SU-DHL-6 (cell line): ENCODE measurements at regions not wholly inside any gene's neighbourhood (a gene's known extent, or its start where the extent isn't known, plus 50 kb on each side); places are given as distances from the start of the nearest gene placed in this dataset.

Source experiments
- H2AFZ ChIP-seq: fragments of 200-600 bp; sonication (generic); 2 replicates; pipeline ENCODE4 v1.6.1; 2014; ENCODE audit warnings: low read depth, mild to moderate bottlenecking, moderate library complexity, mixed read lengths, antibody characterized with exemption, low read length; ENCODE audit not compliant: severe bottlenecking
- H3F3A ChIP-seq: fragments of 200-600 bp; shearing (Covaris generic); 2 replicates; pipeline ENCODE4 v1.6.0; 2016; ENCODE audit warnings: antibody characterized with exemption, mild to moderate bottlenecking; ENCODE audit not compliant: insufficient read depth
- H3K27ac ChIP-seq: fragments of 200-600 bp; sonication (generic); 2 replicates; pipeline ENCODE4 v1.5.1; 2016; ENCODE audit warnings: low read depth, mild to moderate bottlenecking, low read length, moderate library complexity, mixed read lengths
- H3K27me3 ChIP-seq: fragments of 200-600 bp; sonication (generic), shearing (Covaris generic); 2 replicates; pipeline ENCODE4 v1.6.0; 2014; ENCODE audit warnings: mild to moderate bottlenecking, low read length
- H3K36me3 ChIP-seq: fragments of 200-600 bp; sonication (generic); 2 replicates; pipeline ENCODE4 v1.6.1; 2014; ENCODE audit warnings: mild to moderate bottlenecking, low read length, mixed read lengths
- H3K4me2 ChIP-seq: fragments of 300-600, 200-600 bp; shearing (Covaris generic), sonication (generic); 2 replicates; pipeline ENCODE4 v1.6.0; 2014; ENCODE audit warnings: low read length, low read depth, mild to moderate bottlenecking; ENCODE audit not compliant: poor library complexity, severe bottlenecking
- H3K4me3 ChIP-seq: fragments of 200-600 bp; sonication (generic); 2 replicates; pipeline ENCODE4 v1.5.1; 2014; ENCODE audit warnings: antibody characterized with exemption, low read length, mild to moderate bottlenecking, mixed read lengths; ENCODE audit not compliant: insufficient read depth, poor library complexity, severe bottlenecking
- H3K79me2 ChIP-seq: fragments of 200-600 bp; sonication (generic); 2 replicates; pipeline ENCODE4 v1.6.1; 2014; ENCODE audit warnings: mild to moderate bottlenecking, low read length, moderate library complexity; ENCODE audit not compliant: insufficient read depth
- H3K9ac ChIP-seq: fragments of 200-600 bp; sonication (generic); 2 replicates; pipeline ENCODE4 v1.7.0; 2014; ENCODE audit warnings: mild to moderate bottlenecking, low read length
- H3K9me2 ChIP-seq: fragments of 200-600 bp; sonication (generic); replicated peaks from 2 replicates; pipeline ENCODE4 v1.6.1; 2014; ENCODE audit warnings: low read length; ENCODE audit not compliant: insufficient read depth
- H3K9me3 ChIP-seq: fragments of 200-600 bp; sonication (generic); 2 replicates; pipeline ENCODE4 v1.6.1; 2014; ENCODE audit warnings: low read length, mixed read lengths; ENCODE audit not compliant: insufficient read depth
- H4K20me1 ChIP-seq: fragments of 200-600 bp; sonication (generic); 2 replicates; pipeline ENCODE4 v1.6.1; 2014; ENCODE audit warnings: low read depth, mild to moderate bottlenecking, antibody characterized with exemption, low read length, moderate library complexity, mixed read lengths
- EZH2phosphoT487 ChIP-seq: fragments of 200-600 bp; sonication (generic), shearing (Covaris generic); conservative IDR thresholded peaks from 2 replicates; pipeline ENCODE4 v1.6.1; 2018; ENCODE audit warnings: mild to moderate bottlenecking, antibody characterized with exemption, low read length, moderate library complexity, mixed read lengths
- TF ChIP-seq, protein P1 (sequence below): fragments of 200-600 bp; sonication (generic); IDR thresholded peaks from one replicate; pipeline ENCODE4 v1.5.1; 2017; ENCODE audit warnings: antibody characterized with exemption, mild to moderate bottlenecking, low read length, moderate library complexity; ENCODE audit not compliant: insufficient read depth, poor library complexity, severe bottlenecking

DNA sequence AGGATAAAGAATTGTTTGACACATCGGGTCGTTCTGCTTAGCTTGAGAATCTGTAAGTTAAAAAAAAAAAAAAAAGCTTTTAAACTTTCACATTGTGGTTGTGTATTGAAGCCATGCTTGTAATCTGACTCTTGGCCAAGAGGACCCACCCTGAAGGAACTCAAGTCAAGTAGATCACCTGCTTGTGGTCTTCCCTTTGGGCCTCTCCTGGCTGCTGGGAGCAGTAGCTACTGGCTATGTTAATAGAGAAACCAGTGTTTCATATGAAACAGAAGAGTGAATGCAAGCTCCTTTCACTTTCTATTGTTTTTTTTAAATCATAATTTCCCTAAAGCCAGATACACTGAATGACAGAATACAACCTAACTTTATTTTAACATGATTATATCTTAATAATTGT is 402.4 kb upstream of the NDST4 start:
- H3K9me3 ChIP-seq: no peaks in the 10 kb centered on the region
- H3K27ac ChIP-seq: no peak overlapping the region
- no peak for TF ChIP-seq EZH2phosphoT487
- TF ChIP-seq, protein P1, sequence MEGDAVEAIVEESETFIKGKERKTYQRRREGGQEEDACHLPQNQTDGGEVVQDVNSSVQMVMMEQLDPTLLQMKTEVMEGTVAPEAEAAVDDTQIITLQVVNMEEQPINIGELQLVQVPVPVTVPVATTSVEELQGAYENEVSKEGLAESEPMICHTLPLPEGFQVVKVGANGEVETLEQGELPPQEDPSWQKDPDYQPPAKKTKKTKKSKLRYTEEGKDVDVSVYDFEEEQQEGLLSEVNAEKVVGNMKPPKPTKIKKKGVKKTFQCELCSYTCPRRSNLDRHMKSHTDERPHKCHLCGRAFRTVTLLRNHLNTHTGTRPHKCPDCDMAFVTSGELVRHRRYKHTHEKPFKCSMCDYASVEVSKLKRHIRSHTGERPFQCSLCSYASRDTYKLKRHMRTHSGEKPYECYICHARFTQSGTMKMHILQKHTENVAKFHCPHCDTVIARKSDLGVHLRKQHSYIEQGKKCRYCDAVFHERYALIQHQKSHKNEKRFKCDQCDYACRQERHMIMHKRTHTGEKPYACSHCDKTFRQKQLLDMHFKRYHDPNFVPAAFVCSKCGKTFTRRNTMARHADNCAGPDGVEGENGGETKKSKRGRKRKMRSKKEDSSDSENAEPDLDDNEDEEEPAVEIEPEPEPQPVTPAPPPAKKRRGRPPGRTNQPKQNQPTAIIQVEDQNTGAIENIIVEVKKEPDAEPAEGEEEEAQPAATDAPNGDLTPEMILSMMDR: no peak
- no peaks in the 10 kb centered on the region for H3F3A ChIP-seq
- H3K9me2 ChIP-seq: no peaks in the 10 kb centered on the region
- H3K4me2 ChIP-seq: no peak overlapping the region
- H3K9ac ChIP-seq: no peak overlapping the region
- no peaks in the 10 kb centered on the region for H3K79me2 ChIP-seq
- H3K27me3 ChIP-seq: no peaks in the 10 kb centered on the region
- H2AFZ ChIP-seq: no peak overlapping the region
- no peaks in the 10 kb centered on the region for H4K20me1 ChIP-seq
- H3K4me3 ChIP-seq: no peak overlapping the region
- no peaks in the 10 kb centered on the region for H3K36me3 ChIP-seq

DNA sequence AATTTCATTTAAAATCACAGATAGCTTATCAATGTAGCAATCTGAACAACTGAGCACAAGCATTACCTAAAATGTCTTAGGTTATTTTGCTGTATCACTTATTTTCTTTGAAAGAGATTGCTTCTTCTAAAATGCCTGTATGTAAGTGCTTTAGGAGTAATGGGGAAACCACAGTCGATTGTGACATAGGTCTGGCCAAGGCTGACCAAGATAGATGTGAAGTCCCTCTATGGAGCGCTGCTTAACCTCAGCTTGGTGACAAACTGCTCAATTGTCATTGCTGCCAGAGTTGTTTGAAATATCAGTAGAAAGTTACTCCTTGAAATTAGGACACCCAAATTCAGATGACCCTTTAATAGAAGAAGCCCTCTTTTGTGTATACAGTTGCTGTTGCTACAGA is 401.9 kb upstream of the NDST4 start:
- H3K36me3 ChIP-seq: no peaks in the 10 kb centered on the region
- no peaks in the 10 kb centered on the region for H3K79me2 ChIP-seq
- H4K20me1 ChIP-seq: no peaks in the 10 kb centered on the region
- TF ChIP-seq EZH2phosphoT487: no peak
- TF ChIP-seq, protein P1: no peak
- H3K4me3 ChIP-seq: no peak overlapping the region
- no peaks in the 10 kb centered on the region for H3K9me3 ChIP-seq
- no peak overlapping the region for H3K27ac ChIP-seq
- no peaks in the 10 kb centered on the region for H3K27me3 ChIP-seq
- H3K4me2 ChIP-seq: no peak overlapping the region
- no peak overlapping the region for H2AFZ ChIP-seq
- H3K9me2 ChIP-seq: no peaks in the 10 kb centered on the region
- H3F3A ChIP-seq: no peaks in the 10 kb centered on the region
- no peak overlapping the region for H3K9ac ChIP-seq

DNA sequence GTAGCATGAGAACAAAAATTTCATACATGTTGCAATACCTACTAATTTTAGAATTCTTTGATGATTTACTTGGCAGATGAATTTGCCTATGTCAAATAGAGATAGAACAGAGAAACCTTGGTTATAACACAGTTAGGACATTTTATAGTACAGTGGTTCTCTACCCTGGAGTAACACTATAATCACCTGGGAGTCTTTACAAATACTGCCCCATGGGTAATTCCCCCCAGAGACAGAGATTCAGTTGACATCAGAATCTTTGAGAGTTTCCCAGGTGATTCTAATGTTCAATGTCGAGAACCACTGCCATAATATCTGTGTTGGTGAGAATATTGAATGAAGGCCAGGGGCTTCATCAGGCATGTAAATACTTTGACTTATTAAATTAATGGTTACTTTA is 401.3 kb upstream of the NDST4 start:
- H3K4me2 ChIP-seq: no peak overlapping the region
- H3K27me3 ChIP-seq: no peaks in the 10 kb centered on the region
- H3K9me2 ChIP-seq: no peaks in the 10 kb centered on the region
- TF ChIP-seq EZH2phosphoT487: no peak
- TF ChIP-seq, protein P1: no peak
- H3K9ac ChIP-seq: no peak overlapping the region
- H3K27ac ChIP-seq: no peak overlapping the region
- H4K20me1 ChIP-seq: no peaks in the 10 kb centered on the region
- no peaks in the 10 kb centered on the region for H3K36me3 ChIP-seq
- H2AFZ ChIP-seq: no peak overlapping the region
- no peak overlapping the region for H3K4me3 ChIP-seq
- H3K9me3 ChIP-seq: no peaks in the 10 kb centered on the region
- H3K79me2 ChIP-seq: no peaks in the 10 kb centered on the region
- H3F3A ChIP-seq: no peaks in the 10 kb centered on the region

DNA sequence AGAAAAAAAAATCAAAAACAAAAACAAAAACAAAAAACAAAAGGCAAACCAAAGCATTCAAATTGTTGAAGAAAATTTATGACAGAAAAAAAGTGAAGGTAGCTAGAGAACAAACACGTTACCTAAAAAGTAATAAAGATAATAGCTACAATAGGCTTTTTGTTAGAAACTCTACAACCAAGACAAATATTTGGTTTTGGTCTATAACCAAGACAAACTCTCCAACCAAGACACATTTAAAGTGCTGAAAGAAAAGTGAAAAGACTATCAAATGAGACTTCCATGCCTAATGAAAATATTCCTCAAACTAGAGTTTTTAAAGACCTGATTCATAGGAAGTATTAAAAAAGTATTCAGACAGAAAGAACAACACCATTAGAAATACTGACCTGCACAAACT is 391.9 kb upstream of the NDST4 start:
- H4K20me1 ChIP-seq: no peaks in the 10 kb centered on the region
- no peaks in the 10 kb centered on the region for H3K9me3 ChIP-seq
- no peaks in the 10 kb centered on the region for H3K36me3 ChIP-seq
- no peak overlapping the region for H3K9ac ChIP-seq
- no peak overlapping the region for H2AFZ ChIP-seq
- H3K27ac ChIP-seq: no peak overlapping the region
- H3F3A ChIP-seq: no peaks in the 10 kb centered on the region
- no peaks in the 10 kb centered on the region for H3K9me2 ChIP-seq
- no peak overlapping the region for H3K4me3 ChIP-seq
- TF ChIP-seq, protein P1: no peak
- TF ChIP-seq EZH2phosphoT487: no peak
- H3K27me3 ChIP-seq: no peaks in the 10 kb centered on the region
- no peak overlapping the region for H3K4me2 ChIP-seq
- no peaks in the 10 kb centered on the region for H3K79me2 ChIP-seq
